ENCODE measurements at regions not wholly inside any gene's neighbourhood (a gene's known extent, or its start where the extent isn't known, plus 50 kb on each side); places are given as distances from the start of the nearest gene placed in this dataset.

- intact Hi-C loops (cut with micrococcal nuclease; ENCODE audit: unreplicated experiment), result no loop called here
- no TSS peak for BruUV-seq (replicated peaks)
- CTCF ChIA-PET, result no interaction called here
- Mint-ChIP-seq H3K27ac (ENCODE audit: unreplicated experiment) (no peak overlapping the region), H3K36me3 (ENCODE audit: insufficient read depth, unreplicated experiment) (no peaks in the 10 kb centered on the region), H3K4me3 (ENCODE audit: unreplicated experiment) (no peak overlapping the region), H3K27me3 (ENCODE audit: insufficient read depth, unreplicated experiment) (no peaks in the 10 kb centered on the region), H3K4me1 (ENCODE audit: low read depth, unreplicated experiment) (no peaks in the 10 kb centered on the region), H3K9me3 (ENCODE audit: unreplicated experiment) (no peaks in the 10 kb centered on the region)
- no peak for DNase-seq
- Histone ChIP-seq H3K36me3 (ENCODE audit: control insufficient read depth, insufficient read depth, low read length) (no peaks in the 10 kb centered on the region), H3K27me3 (replicated peaks; ENCODE audit: control insufficient read depth, insufficient read depth, low read length) (no peaks in the 10 kb centered on the region), H3K9me3 (no peaks in the 10 kb centered on the region), H3K4me3 (ENCODE audit: low read depth, low read length) (no peak overlapping the region), H3K4me1 (no peaks in the 10 kb centered on the region)
- TF ChIP-seq, protein P1, sequence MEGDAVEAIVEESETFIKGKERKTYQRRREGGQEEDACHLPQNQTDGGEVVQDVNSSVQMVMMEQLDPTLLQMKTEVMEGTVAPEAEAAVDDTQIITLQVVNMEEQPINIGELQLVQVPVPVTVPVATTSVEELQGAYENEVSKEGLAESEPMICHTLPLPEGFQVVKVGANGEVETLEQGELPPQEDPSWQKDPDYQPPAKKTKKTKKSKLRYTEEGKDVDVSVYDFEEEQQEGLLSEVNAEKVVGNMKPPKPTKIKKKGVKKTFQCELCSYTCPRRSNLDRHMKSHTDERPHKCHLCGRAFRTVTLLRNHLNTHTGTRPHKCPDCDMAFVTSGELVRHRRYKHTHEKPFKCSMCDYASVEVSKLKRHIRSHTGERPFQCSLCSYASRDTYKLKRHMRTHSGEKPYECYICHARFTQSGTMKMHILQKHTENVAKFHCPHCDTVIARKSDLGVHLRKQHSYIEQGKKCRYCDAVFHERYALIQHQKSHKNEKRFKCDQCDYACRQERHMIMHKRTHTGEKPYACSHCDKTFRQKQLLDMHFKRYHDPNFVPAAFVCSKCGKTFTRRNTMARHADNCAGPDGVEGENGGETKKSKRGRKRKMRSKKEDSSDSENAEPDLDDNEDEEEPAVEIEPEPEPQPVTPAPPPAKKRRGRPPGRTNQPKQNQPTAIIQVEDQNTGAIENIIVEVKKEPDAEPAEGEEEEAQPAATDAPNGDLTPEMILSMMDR (IDR thresholded peaks at IDR 0.05; ENCODE audit: insufficient read depth in 1 of 2, low read depth in 1 of 2, low read length in 1 of 2, severe bottlenecking in 1 of 2, unreplicated experiment in 1 of 2), result no peak
- POLR2A ChIA-PET, result no interaction called here
Observed at GRCh38 chr1:81387446-81387845, 413.3 kb upstream of the ADGRL2 start.

- no peaks in the 10 kb centered on the region for H3K27me3 Mint-ChIP-seq (ENCODE audit: insufficient read depth, unreplicated experiment)
- no TSS peak for BruUV-seq (replicated peaks)
Observed at GRCh38 chr1:81382561-81382960, 418.2 kb upstream of the ADGRL2 start.

DNA sequence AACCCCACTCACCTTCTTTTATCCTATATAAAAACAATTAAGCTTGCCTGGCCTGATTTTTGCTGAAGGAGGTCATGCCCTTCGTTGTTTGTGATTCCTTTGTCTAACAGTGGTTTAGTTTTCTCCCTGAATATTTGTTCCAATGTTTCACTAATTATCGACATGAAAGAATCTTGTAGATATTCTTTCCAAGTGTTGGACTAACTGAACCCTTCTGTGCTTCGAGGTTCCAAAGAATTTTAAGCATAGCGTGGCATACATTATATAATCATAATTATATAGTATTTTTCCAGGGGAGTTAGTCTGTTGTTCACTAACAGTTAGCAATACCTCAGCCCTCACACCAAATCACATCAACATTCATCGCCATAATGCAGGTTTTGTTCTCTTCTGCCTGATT lies 418.9 kb upstream of the ADGRL2 start:
- BruUV-seq (replicated peaks), result no TSS peak
- Histone ChIP-seq H3K9me3 (no peaks in the 10 kb centered on the region), H3K27me3 (replicated peaks; ENCODE audit: control insufficient read depth, insufficient read depth, low read length) (no peaks in the 10 kb centered on the region), H3K36me3 (ENCODE audit: control insufficient read depth, insufficient read depth, low read length) (no peaks in the 10 kb centered on the region), H3K4me1 (no peaks in the 10 kb centered on the region), H3K4me3 (ENCODE audit: low read depth, low read length) (no peak overlapping the region)
- Mint-ChIP-seq H3K27me3 (ENCODE audit: insufficient read depth, unreplicated experiment) (no peaks in the 10 kb centered on the region), H3K36me3 (ENCODE audit: insufficient read depth, unreplicated experiment) (no peaks in the 10 kb centered on the region), H3K9me3 (ENCODE audit: unreplicated experiment) (no peaks in the 10 kb centered on the region), H3K27ac (ENCODE audit: unreplicated experiment) (no peak overlapping the region), H3K4me1 (ENCODE audit: low read depth, unreplicated experiment) (no peaks in the 10 kb centered on the region), H3K4me3 (ENCODE audit: unreplicated experiment) (no peak overlapping the region)
- ChIA-PET POLR2A (no interaction called here), CTCF (no interaction called here)
- TF ChIP-seq, protein P1 (IDR thresholded peaks at IDR 0.05; ENCODE audit: insufficient read depth in 1 of 2, low read depth in 1 of 2, low read length in 1 of 2, severe bottlenecking in 1 of 2, unreplicated experiment in 1 of 2), result no peak
- no peak for DNase-seq
- intact Hi-C loops (cut with micrococcal nuclease; ENCODE audit: unreplicated experiment), result no loop called here

More at GRCh38 chr1:81382561-81382960, 418.2 kb upstream of the ADGRL2 start:
- ChIA-PET CTCF (no interaction called here), POLR2A (no interaction called here)
- Mint-ChIP-seq H3K4me3 (ENCODE audit: unreplicated experiment) (no peak overlapping the region), H3K9me3 (ENCODE audit: unreplicated experiment) (no peaks in the 10 kb centered on the region), H3K27ac (ENCODE audit: unreplicated experiment) (no peak overlapping the region), H3K36me3 (ENCODE audit: insufficient read depth, unreplicated experiment) (no peaks in the 10 kb centered on the region), H3K4me1 (ENCODE audit: low read depth, unreplicated experiment) (no peaks in the 10 kb centered on the region)
- DNase-seq, result no peak
- TF ChIP-seq, protein P1 (IDR thresholded peaks at IDR 0.05; ENCODE audit: insufficient read depth in 1 of 2, low read depth in 1 of 2, low read length in 1 of 2, severe bottlenecking in 1 of 2, unreplicated experiment in 1 of 2), result no peak
- Histone ChIP-seq H3K4me1 (no peaks in the 10 kb centered on the region), H3K36me3 (ENCODE audit: control insufficient read depth, insufficient read depth, low read length) (no peaks in the 10 kb centered on the region), H3K27me3 (replicated peaks; ENCODE audit: control insufficient read depth, insufficient read depth, low read length) (no peaks in the 10 kb centered on the region), H3K9me3 (no peaks in the 10 kb centered on the region), H3K4me3 (ENCODE audit: low read depth, low read length) (no peak overlapping the region)
- intact Hi-C loops (cut with micrococcal nuclease; ENCODE audit: unreplicated experiment), result no loop called here

Measured in Caco-2 (cell line).